ENCODE measurements at regions not wholly inside any gene's neighbourhood (a gene's known extent, or its start where the extent isn't known, plus 50 kb on each side); places are given as distances from the start of the nearest gene placed in this dataset.

- TF ChIP-seq, protein P1, sequence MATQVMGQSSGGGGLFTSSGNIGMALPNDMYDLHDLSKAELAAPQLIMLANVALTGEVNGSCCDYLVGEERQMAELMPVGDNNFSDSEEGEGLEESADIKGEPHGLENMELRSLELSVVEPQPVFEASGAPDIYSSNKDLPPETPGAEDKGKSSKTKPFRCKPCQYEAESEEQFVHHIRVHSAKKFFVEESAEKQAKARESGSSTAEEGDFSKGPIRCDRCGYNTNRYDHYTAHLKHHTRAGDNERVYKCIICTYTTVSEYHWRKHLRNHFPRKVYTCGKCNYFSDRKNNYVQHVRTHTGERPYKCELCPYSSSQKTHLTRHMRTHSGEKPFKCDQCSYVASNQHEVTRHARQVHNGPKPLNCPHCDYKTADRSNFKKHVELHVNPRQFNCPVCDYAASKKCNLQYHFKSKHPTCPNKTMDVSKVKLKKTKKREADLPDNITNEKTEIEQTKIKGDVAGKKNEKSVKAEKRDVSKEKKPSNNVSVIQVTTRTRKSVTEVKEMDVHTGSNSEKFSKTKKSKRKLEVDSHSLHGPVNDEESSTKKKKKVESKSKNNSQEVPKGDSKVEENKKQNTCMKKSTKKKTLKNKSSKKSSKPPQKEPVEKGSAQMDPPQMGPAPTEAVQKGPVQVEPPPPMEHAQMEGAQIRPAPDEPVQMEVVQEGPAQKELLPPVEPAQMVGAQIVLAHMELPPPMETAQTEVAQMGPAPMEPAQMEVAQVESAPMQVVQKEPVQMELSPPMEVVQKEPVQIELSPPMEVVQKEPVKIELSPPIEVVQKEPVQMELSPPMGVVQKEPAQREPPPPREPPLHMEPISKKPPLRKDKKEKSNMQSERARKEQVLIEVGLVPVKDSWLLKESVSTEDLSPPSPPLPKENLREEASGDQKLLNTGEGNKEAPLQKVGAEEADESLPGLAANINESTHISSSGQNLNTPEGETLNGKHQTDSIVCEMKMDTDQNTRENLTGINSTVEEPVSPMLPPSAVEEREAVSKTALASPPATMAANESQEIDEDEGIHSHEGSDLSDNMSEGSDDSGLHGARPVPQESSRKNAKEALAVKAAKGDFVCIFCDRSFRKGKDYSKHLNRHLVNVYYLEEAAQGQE (IDR thresholded peaks at IDR 0.05; ENCODE audit: unreplicated experiment) = no peak
- TF ChIP-seq, protein P2, sequence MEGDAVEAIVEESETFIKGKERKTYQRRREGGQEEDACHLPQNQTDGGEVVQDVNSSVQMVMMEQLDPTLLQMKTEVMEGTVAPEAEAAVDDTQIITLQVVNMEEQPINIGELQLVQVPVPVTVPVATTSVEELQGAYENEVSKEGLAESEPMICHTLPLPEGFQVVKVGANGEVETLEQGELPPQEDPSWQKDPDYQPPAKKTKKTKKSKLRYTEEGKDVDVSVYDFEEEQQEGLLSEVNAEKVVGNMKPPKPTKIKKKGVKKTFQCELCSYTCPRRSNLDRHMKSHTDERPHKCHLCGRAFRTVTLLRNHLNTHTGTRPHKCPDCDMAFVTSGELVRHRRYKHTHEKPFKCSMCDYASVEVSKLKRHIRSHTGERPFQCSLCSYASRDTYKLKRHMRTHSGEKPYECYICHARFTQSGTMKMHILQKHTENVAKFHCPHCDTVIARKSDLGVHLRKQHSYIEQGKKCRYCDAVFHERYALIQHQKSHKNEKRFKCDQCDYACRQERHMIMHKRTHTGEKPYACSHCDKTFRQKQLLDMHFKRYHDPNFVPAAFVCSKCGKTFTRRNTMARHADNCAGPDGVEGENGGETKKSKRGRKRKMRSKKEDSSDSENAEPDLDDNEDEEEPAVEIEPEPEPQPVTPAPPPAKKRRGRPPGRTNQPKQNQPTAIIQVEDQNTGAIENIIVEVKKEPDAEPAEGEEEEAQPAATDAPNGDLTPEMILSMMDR (conservative IDR thresholded peaks at IDR 0.05; ENCODE audit: low read depth in 2 of 2) = no peak
- TF ChIP-seq POLR2AphosphoS5 (IDR thresholded peaks at IDR 0.05; ENCODE audit: low read depth) (no peak), EZH2 (IDR thresholded peaks at IDR 0.05; ENCODE audit: low read depth, unreplicated experiment) (no peak), CREB1 (CRISPR knock-in tag; IDR thresholded peaks at IDR 0.05; ENCODE audit: low read depth) (no peak), EZH2phosphoT487 (IDR thresholded peaks at IDR 0.05; ENCODE audit: unreplicated experiment) (no peak), ZNF114 (CRISPR knock-in tag; IDR thresholded peaks at IDR 0.05) (no peak), JUNB (IDR thresholded peaks at IDR 0.05; ENCODE audit: unreplicated experiment) (no peak), ZNF331 (CRISPR knock-in tag; IDR thresholded peaks at IDR 0.05; ENCODE audit: low read depth) (no peak), ZNF462 (CRISPR knock-in tag; IDR thresholded peaks at IDR 0.05) (no peak), NANOG (IDR thresholded peaks at IDR 0.05; ENCODE audit: borderline replicate concordance) (no peak)
- TF ChIP-seq, protein P3, sequence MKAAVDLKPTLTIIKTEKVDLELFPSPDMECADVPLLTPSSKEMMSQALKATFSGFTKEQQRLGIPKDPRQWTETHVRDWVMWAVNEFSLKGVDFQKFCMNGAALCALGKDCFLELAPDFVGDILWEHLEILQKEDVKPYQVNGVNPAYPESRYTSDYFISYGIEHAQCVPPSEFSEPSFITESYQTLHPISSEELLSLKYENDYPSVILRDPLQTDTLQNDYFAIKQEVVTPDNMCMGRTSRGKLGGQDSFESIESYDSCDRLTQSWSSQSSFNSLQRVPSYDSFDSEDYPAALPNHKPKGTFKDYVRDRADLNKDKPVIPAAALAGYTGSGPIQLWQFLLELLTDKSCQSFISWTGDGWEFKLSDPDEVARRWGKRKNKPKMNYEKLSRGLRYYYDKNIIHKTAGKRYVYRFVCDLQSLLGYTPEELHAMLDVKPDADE (IDR thresholded peaks at IDR 0.05) = no peak
These were observed 536.4 kb upstream of the PIK3C3 start for GRCh38 chr18:41418598-41418997.

All from GM23338 (cell line).